ENCODE measurements at regions not wholly inside any gene's neighbourhood (a gene's known extent, or its start where the extent isn't known, plus 50 kb on each side); places are given as distances from the start of the nearest gene placed in this dataset.

GRCh38 chr2:180463608-180464007 is 456.5 kb upstream of the CWC22 start:
- no peak overlapping the region for H3K27ac ChIP-seq (ENCODE audit: low read depth, low read length)
- Mint-ChIP-seq H3K27me3 (ENCODE audit: low read depth, unreplicated experiment) (no peaks in the 10 kb centered on the region), H3K36me3 (ENCODE audit: low read depth, unreplicated experiment) (no peaks in the 10 kb centered on the region), H3K4me1 (ENCODE audit: low read depth, unreplicated experiment) (no peaks in the 10 kb centered on the region), H3K4me3 (ENCODE audit: unreplicated experiment) (no peak overlapping the region), H3K9me3 (ENCODE audit: unreplicated experiment) (no peaks in the 10 kb centered on the region), H3K27ac (ENCODE audit: unreplicated experiment) (no peak overlapping the region)
- no peak overlapping the region for H2AFZ ChIP-seq (ENCODE audit: low read depth, low read length)
- no peaks in the 10 kb centered on the region for H4K20me1 ChIP-seq (ENCODE audit: insufficient read depth, low read length)
- H3K79me2 ChIP-seq (ENCODE audit: insufficient read depth, low read length): no peaks in the 10 kb centered on the region
- DNase-seq (ENCODE audit: low read depth) (no peak), FAIRE-seq (no peak)
- no peak for TF ChIP-seq CTCF (IDR thresholded peaks at IDR 0.05; ENCODE audit: insufficient read depth, low read depth, low read length)
- no peak for TF ChIP-seq EZH2 (IDR thresholded peaks at IDR 0.05; ENCODE audit: insufficient read depth, low read length)
- no peaks in the 10 kb centered on the region for H3K36me3 ChIP-seq (ENCODE audit: insufficient read depth, low read length)
- no peak overlapping the region for H3K4me3 ChIP-seq (ENCODE audit: insufficient read depth, low read depth, low read length)
- H3K9ac ChIP-seq (ENCODE audit: low read length): no peak overlapping the region
- H3K27me3 ChIP-seq (ENCODE audit: insufficient read depth, low read length): no peaks in the 10 kb centered on the region
- no peaks in the 10 kb centered on the region for H3K9me3 ChIP-seq (ENCODE audit: insufficient read depth, low read depth, low read length)
- H3K4me2 ChIP-seq (ENCODE audit: low read length): no peak overlapping the region
- H3K4me1 ChIP-seq (ENCODE audit: insufficient read depth, low read length): no peaks in the 10 kb centered on the region

DNA sequence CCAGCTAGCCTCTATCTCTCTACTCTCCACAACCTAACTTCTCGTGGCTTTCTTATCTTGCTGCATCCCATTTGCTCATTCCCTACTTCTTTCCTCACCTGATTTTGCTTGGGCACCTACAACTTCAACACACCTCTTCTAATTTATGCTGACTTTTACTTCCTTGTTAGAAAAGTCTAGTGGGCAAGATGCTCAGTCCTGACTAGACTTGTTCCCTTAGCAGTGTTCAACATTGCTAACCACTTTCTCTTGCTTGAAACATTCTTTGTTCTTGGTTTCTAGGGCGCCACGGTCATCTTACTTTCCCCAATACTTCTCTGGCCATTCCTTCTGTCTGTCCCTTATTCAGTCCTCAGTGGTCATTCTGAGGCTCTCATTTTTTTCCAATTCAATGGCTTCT is 454.7 kb upstream of the CWC22 start:
- no peak overlapping the region for H3K4me3 ChIP-seq (ENCODE audit: insufficient read depth, low read depth, low read length)
- no peak overlapping the region for H3K27ac Mint-ChIP-seq (ENCODE audit: unreplicated experiment)
- H3K9ac ChIP-seq (ENCODE audit: low read length): no peak overlapping the region
- no peaks in the 10 kb centered on the region for H3K9me3 ChIP-seq (ENCODE audit: insufficient read depth, low read depth, low read length)
- H3K27ac ChIP-seq (ENCODE audit: low read depth, low read length): no peak overlapping the region
- H3K9me3 Mint-ChIP-seq (ENCODE audit: unreplicated experiment): no peaks in the 10 kb centered on the region
- FAIRE-seq (no peak), DNase-seq (ENCODE audit: low read depth) (no peak)
- H3K27me3 Mint-ChIP-seq (ENCODE audit: low read depth, unreplicated experiment): no peaks in the 10 kb centered on the region
- no peaks in the 10 kb centered on the region for H3K36me3 ChIP-seq (ENCODE audit: insufficient read depth, low read length)
- H3K4me1 Mint-ChIP-seq (ENCODE audit: low read depth, unreplicated experiment): no peaks in the 10 kb centered on the region
- no peaks in the 10 kb centered on the region for H4K20me1 ChIP-seq (ENCODE audit: insufficient read depth, low read length)
- no peaks in the 10 kb centered on the region for H3K4me1 ChIP-seq (ENCODE audit: insufficient read depth, low read length)
- H3K4me3 Mint-ChIP-seq (ENCODE audit: unreplicated experiment): no peak overlapping the region
- no peaks in the 10 kb centered on the region for H3K79me2 ChIP-seq (ENCODE audit: insufficient read depth, low read length)
- H3K4me2 ChIP-seq (ENCODE audit: low read length): no peak overlapping the region
- no peaks in the 10 kb centered on the region for H3K27me3 ChIP-seq (ENCODE audit: insufficient read depth, low read length)
- H3K36me3 Mint-ChIP-seq (ENCODE audit: low read depth, unreplicated experiment): no peaks in the 10 kb centered on the region
- TF ChIP-seq CTCF (IDR thresholded peaks at IDR 0.05; ENCODE audit: insufficient read depth, low read depth, low read length): no peak
- no peak for TF ChIP-seq EZH2 (IDR thresholded peaks at IDR 0.05; ENCODE audit: insufficient read depth, low read length)
- no peak overlapping the region for H2AFZ ChIP-seq (ENCODE audit: low read depth, low read length)

DNA sequence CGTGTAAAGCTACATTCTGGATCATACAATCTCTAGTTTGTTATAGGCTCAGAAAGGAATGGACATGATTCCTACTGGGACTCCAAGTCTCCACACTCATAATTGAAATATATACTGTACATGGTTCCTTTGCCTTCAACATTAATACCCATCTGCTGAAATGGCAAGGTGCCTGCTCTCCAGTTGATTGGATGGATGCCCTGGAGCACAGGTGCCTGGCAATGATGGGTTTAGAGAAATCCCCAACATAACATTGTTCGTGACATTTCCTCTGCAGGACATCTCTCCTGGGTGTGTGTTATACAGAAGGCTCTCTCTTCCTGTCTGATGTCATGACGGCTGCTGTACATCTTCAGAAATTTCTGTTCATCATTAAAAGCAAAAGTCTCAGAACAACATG is 449.7 kb upstream of the CWC22 start:
- FAIRE-seq (no peak), DNase-seq (ENCODE audit: low read depth) (no peak)
- H3K9me3 Mint-ChIP-seq (ENCODE audit: unreplicated experiment): no peaks in the 10 kb centered on the region
- H3K9me3 ChIP-seq (ENCODE audit: insufficient read depth, low read depth, low read length): no peaks in the 10 kb centered on the region
- H3K27ac ChIP-seq (ENCODE audit: low read depth, low read length): no peak overlapping the region
- no peak overlapping the region for H3K27ac Mint-ChIP-seq (ENCODE audit: unreplicated experiment)
- no peak overlapping the region for H2AFZ ChIP-seq (ENCODE audit: low read depth, low read length)
- no peak overlapping the region for H3K4me3 Mint-ChIP-seq (ENCODE audit: unreplicated experiment)
- H3K36me3 Mint-ChIP-seq (ENCODE audit: low read depth, unreplicated experiment): no peaks in the 10 kb centered on the region
- H3K4me1 ChIP-seq (ENCODE audit: insufficient read depth, low read length): no peaks in the 10 kb centered on the region
- no peaks in the 10 kb centered on the region for H3K79me2 ChIP-seq (ENCODE audit: insufficient read depth, low read length)
- no peaks in the 10 kb centered on the region for H3K27me3 ChIP-seq (ENCODE audit: insufficient read depth, low read length)
- no peaks in the 10 kb centered on the region for H3K36me3 ChIP-seq (ENCODE audit: insufficient read depth, low read length)
- no peak overlapping the region for H3K9ac ChIP-seq (ENCODE audit: low read length)
- H3K4me2 ChIP-seq (ENCODE audit: low read length): no peak overlapping the region
- no peaks in the 10 kb centered on the region for H3K27me3 Mint-ChIP-seq (ENCODE audit: low read depth, unreplicated experiment)
- TF ChIP-seq CTCF (IDR thresholded peaks at IDR 0.05; ENCODE audit: insufficient read depth, low read depth, low read length) (no peak), EZH2 (IDR thresholded peaks at IDR 0.05; ENCODE audit: insufficient read depth, low read length) (no peak)
- H3K4me3 ChIP-seq (ENCODE audit: insufficient read depth, low read depth, low read length): no peak overlapping the region
- no peaks in the 10 kb centered on the region for H3K4me1 Mint-ChIP-seq (ENCODE audit: low read depth, unreplicated experiment)
- H4K20me1 ChIP-seq (ENCODE audit: insufficient read depth, low read length): no peaks in the 10 kb centered on the region

Data from astrocyte (in vitro differentiated cells and primary cell).